HCT116 (cell line): ENCODE measurements at regions not wholly inside any gene's neighbourhood (a gene's known extent, or its start where the extent isn't known, plus 50 kb on each side); places are given as distances from the start of the nearest gene placed in this dataset.

Source experiments
- ATAC-seq: fragments of 200-7000 bp; cut with Tn5 transposase; 2 replicates; pipeline ENCODE4 v1.9.1; 2020; ENCODE audit warnings: mild to moderate bottlenecking, moderate library complexity
- BruUV-seq: library from RNA; stranded (reverse); fragments of 400-500 nt; replicated peaks from 2 replicates; lab custom pipeline; 2021; lab: Mats Ljungman, UMichigan
- CTCF ChIA-PET: fragments of 300-600 bp; sonication (Branson Sonifier 250); formaldehyde crosslinking; loops from one replicate; lab custom pipeline; 2021; ENCODE audit warnings: antibody characterized with exemption; lab: Charles Lee
- POLR2A ChIA-PET: fragments of 300-600, 350-600 bp; sonication (Branson Sonifier 250); formaldehyde crosslinking; loops from one replicate; lab custom pipeline; 2021; ENCODE audit warnings: antibody characterized with exemption; lab: Charles Lee
- RAD21 ChIA-PET, 2 experiments: fragments of 300-600 bp; sonication (Branson Sonifier 250); formaldehyde crosslinking; loops; one replicate each; lab custom pipeline; 2023; ENCODE audit warnings: low total read pairs in 2 of 2; ENCODE audit not compliant: uncharacterized antibody in 2 of 2, unreplicated experiment in 2 of 2, low non-redundant PET in 1 of 2; lab: Charles Lee
- DNase-seq: peaks from one replicate; pipeline ENCODE4 v3.0.0-alpha.2; 2010; ENCODE audit warnings: low read depth, low spot score
- H2AFZ ChIP-seq: fragments of 200-600 bp; shearing (Covaris generic), sonication (generic); 2 replicates; pipeline ENCODE4 v1.6.1; 2017; ENCODE audit warnings: low read depth, mixed run types, mixed read lengths, antibody characterized with exemption, low read length; ENCODE audit not compliant: poor library complexity, severe bottlenecking
- H3K27ac ChIP-seq: 2 replicates; pipeline ENCODE4 v1.5.1; 2012; ENCODE audit warnings: low read depth, low read length
- H3K27me3 ChIP-seq: fragments of 200-600 bp; sonication (generic); 2 replicates; pipeline ENCODE4 v1.6.1; 2016; ENCODE audit warnings: mixed run types, low read length, mixed read lengths; ENCODE audit not compliant: insufficient read depth
- H3K36me3 ChIP-seq, 2 experiments: fragments of 200-500 bp in 1 of 2; fragments of 200-600 bp in 1 of 2; sonication (Bioruptor generic) in 1 of 2; sonication (generic) in 1 of 2; 2 replicates each; pipeline versions ENCODE4 v1.5.1 to v1.6.1; 2014 to 2016; ENCODE audit warnings: low read length in 2 of 2, inconsistent platforms in 1 of 2, mixed read lengths in 1 of 2, mixed run types in 1 of 2; ENCODE audit not compliant: insufficient read depth in 2 of 2, control insufficient read depth in 1 of 2
- H3K4me1 ChIP-seq, 2 experiments: fragments of 200-600 bp in 1 of 2; sonication (generic) in 1 of 2; 2 replicates each; pipeline versions ENCODE4 v1.5.1 to v1.6.1; 2012 to 2017; ENCODE audit warnings: low read length in 2 of 2, inconsistent platforms in 1 of 2, mild to moderate bottlenecking in 1 of 2, mixed read lengths in 1 of 2, mixed run types in 1 of 2, moderate library complexity in 1 of 2; ENCODE audit not compliant: insufficient read depth in 2 of 2, control insufficient read depth in 1 of 2
- H3K4me2 ChIP-seq: fragments of 200-600 bp; sonication (generic); 2 replicates; pipeline ENCODE4 v1.6.1; 2017; ENCODE audit warnings: mixed run types, low read length, mixed read lengths
- H3K4me3 ChIP-seq, 2 experiments: fragments of 200-600 bp in 1 of 2; sonication (generic) in 1 of 2; replicated peaks in 1 of 2; 2 replicates each; pipeline ENCODE4 v1.5.1; 2011 to 2016; ENCODE audit warnings: low read length in 2 of 2, control low read depth in 1 of 2, low read depth in 1 of 2, mild to moderate bottlenecking in 1 of 2, mixed read lengths in 1 of 2, mixed run types in 1 of 2
- H3K79me2 ChIP-seq: fragments of 200-600 bp; sonication (generic); 2 replicates; pipeline ENCODE4 v1.6.1; 2017; ENCODE audit warnings: mild to moderate bottlenecking, mixed run types, low read length, moderate library complexity, mixed read lengths; ENCODE audit not compliant: insufficient read depth
- H3K9ac ChIP-seq: fragments of 200-600 bp; sonication (generic); 2 replicates; pipeline ENCODE4 v1.6.1; 2016; ENCODE audit warnings: low read length, mixed read lengths
- H3K9me2 ChIP-seq: fragments of 200-600 bp; sonication (generic), shearing (Covaris generic); 2 replicates; pipeline ENCODE4 v1.6.1; 2017; ENCODE audit warnings: mixed run types, mild to moderate bottlenecking, moderate library complexity; ENCODE audit not compliant: insufficient read depth
- H3K9me3 ChIP-seq, 2 experiments: fragments of 200-500 bp in 1 of 2; fragments of 200-600 bp in 1 of 2; sonication (Bioruptor generic) in 1 of 2; sonication (generic) in 1 of 2; 2 replicates each; pipeline ENCODE4 v1.6.1; 2014 to 2017; ENCODE audit warnings: low read length in 2 of 2, mixed read lengths in 2 of 2, inconsistent platforms in 1 of 2, low read depth in 1 of 2, mild to moderate bottlenecking in 1 of 2, mixed run types in 1 of 2, moderate library complexity in 1 of 2; ENCODE audit not compliant: control insufficient read depth in 1 of 2, insufficient read depth in 1 of 2
- H4K20me1 ChIP-seq: fragments of 200-600 bp; sonication (generic), shearing (Covaris generic); 2 replicates; pipeline ENCODE4 v1.6.1; 2017; ENCODE audit warnings: mixed run types, mild to moderate bottlenecking, moderate library complexity; ENCODE audit not compliant: insufficient read depth
- ELF1 ChIP-seq: IDR thresholded peaks from 2 replicates; pipeline ENCODE4 v1.6.1; 2012; ENCODE audit warnings: low read depth, borderline replicate concordance
- EZH2phosphoT487 ChIP-seq: fragments of 200-600 bp; IDR thresholded peaks from 2 replicates; pipeline ENCODE4 v1.6.1; 2018; ENCODE audit warnings: antibody characterized with exemption, borderline replicate concordance
- FOSL1 ChIP-seq: IDR thresholded peaks from 2 replicates; pipeline ENCODE4 v1.6.1; 2012; ENCODE audit warnings: low read depth
- JUND ChIP-seq: IDR thresholded peaks from 2 replicates; pipeline ENCODE4 v1.6.1; 2012
- POLR2A ChIP-seq: IDR thresholded peaks from 2 replicates; pipeline ENCODE4 v1.7.0; 2011; ENCODE audit warnings: borderline replicate concordance; ENCODE audit not compliant: insufficient read depth, insufficient read length; ENCODE audit errors: extremely low read depth
- POLR2AphosphoS5 ChIP-seq: IDR thresholded peaks from 2 replicates; pipeline ENCODE4 v1.6.1; 2011; ENCODE audit warnings: mild to moderate bottlenecking, low read depth, low read length, moderate library complexity
- RAD21 ChIP-seq: IDR thresholded peaks from 2 replicates; pipeline ENCODE4 v1.6.1; 2012; ENCODE audit warnings: low read depth, mild to moderate bottlenecking
- SIN3A ChIP-seq: IDR thresholded peaks from 2 replicates; pipeline ENCODE4 v1.6.1; 2012; ENCODE audit warnings: low read depth
- SP1 ChIP-seq: IDR thresholded peaks from 2 replicates; pipeline ENCODE4 v1.6.1; 2012; ENCODE audit warnings: low read depth
- SRF ChIP-seq: IDR thresholded peaks from 2 replicates; pipeline ENCODE4 v1.6.1; 2012; ENCODE audit warnings: low read depth
- TCF7L2 ChIP-seq: IDR thresholded peaks from 2 replicates; pipeline ENCODE4 v1.7.0; 2011; ENCODE audit warnings: borderline replicate concordance, inconsistent platforms; ENCODE audit not compliant: insufficient read depth, insufficient read length; ENCODE audit errors: extremely low read depth
- YY1 ChIP-seq: IDR thresholded peaks from 2 replicates; pipeline ENCODE4 v1.6.1; 2011; ENCODE audit warnings: low read length, low read depth, moderate library complexity, mild to moderate bottlenecking; ENCODE audit not compliant: insufficient replicate concordance; ENCODE audit errors: extremely low read depth
- ZFX ChIP-seq: fragments of 450-650 bp; IDR thresholded peaks from 2 replicates; pipeline ENCODE4 v1.6.1; 2017
- intact Hi-C: fragments of 100-400 bp; cut with micrococcal nuclease; formaldehyde crosslinking; loops from 2 replicates; pipeline ENCODE4 v1.10.0; 2022
- TF ChIP-seq, protein P1 (sequence below): IDR thresholded peaks from 2 replicates; pipeline ENCODE4 v1.6.1; 2012
- TF ChIP-seq, protein P2 (sequence below): IDR thresholded peaks from 2 replicates; pipeline ENCODE4 v1.6.1; 2011; ENCODE audit warnings: mild to moderate bottlenecking, low read length, moderate library complexity; ENCODE audit not compliant: insufficient replicate concordance; ENCODE audit errors: extremely low read depth
- TF ChIP-seq, protein P3 (sequence below): IDR thresholded peaks from 2 replicates; pipeline ENCODE4 v1.6.1; 2012

DNA sequence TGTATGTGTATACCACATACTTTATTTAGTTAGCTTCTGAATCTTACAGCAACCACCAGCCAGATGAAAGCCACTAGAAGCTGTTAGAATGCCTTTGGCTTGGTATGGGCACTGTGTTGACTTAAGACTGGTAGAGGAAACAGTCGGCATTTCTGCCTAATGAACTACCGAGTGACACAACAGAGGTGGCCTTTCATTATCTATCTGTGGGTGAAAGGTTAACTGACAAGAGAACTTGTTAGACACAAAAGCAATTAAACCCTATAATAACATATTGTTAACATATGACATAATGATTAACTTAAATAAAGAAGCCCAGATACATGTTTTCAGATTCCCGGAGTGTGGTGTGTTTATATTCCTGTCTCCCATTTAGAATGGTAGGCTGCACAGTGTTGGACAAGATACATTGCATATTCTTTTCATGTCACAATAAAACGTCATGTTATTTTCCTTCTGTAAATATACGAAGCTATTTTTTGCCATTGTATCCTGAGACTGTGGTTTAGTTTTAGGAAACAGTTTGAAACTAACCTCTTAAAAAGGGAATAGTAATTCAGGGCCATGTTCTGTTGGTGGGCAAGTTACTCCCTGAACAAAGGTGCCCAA is 181.5 kb downstream of the SLIT2 start:
- no peak overlapping the region for H2AFZ ChIP-seq

DNA sequence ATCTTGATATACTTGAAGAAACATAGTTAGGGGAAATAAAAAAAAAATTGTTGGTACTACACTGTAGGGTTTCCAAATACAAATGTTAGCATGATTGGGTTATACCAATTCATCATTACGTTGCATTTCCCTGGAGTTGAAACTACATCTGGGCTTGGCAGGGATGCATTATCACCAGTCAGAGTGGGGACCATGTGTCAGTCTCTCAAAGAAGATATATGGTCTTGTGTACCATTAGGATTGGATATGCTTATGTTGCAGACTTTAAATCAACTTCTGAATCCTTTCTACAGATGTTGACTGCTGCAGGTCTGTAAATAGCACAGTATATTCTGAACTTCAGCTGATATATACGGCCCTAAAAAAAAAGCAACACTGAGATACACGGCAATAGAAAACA is 188.5 kb downstream of the SLIT2 start:
- RAD21 ChIA-PET = no interaction called here
- CTCF ChIA-PET = no interaction called here
- TF ChIP-seq EZH2phosphoT487 (no peak), ELF1 (no peak), POLR2A (no peak), TCF7L2 (no peak), SRF (no peak), YY1 (no peak), JUND (no peak), SIN3A (no peak), SP1 (no peak), ZFX (no peak), FOSL1 (no peak), RAD21 (no peak)
- TF ChIP-seq, protein P1, sequence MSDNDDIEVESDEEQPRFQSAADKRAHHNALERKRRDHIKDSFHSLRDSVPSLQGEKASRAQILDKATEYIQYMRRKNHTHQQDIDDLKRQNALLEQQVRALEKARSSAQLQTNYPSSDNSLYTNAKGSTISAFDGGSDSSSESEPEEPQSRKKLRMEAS = no peak
- TF ChIP-seq, protein P2, sequence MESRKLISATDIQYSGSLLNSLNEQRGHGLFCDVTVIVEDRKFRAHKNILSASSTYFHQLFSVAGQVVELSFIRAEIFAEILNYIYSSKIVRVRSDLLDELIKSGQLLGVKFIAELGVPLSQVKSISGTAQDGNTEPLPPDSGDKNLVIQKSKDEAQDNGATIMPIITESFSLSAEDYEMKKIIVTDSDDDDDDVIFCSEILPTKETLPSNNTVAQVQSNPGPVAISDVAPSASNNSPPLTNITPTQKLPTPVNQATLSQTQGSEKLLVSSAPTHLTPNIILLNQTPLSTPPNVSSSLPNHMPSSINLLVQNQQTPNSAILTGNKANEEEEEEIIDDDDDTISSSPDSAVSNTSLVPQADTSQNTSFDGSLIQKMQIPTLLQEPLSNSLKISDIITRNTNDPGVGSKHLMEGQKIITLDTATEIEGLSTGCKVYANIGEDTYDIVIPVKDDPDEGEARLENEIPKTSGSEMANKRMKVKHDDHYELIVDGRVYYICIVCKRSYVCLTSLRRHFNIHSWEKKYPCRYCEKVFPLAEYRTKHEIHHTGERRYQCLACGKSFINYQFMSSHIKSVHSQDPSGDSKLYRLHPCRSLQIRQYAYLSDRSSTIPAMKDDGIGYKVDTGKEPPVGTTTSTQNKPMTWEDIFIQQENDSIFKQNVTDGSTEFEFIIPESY = no peak

More for the DNA sequence above, 181.5 kb downstream of the SLIT2 start:
- no TSS peak for BruUV-seq
- no peak for ATAC-seq
- H3K79me2 ChIP-seq = no peaks in the 10 kb centered on the region
- intact Hi-C loops = no loop called here
- H3K27me3 ChIP-seq = no peaks in the 10 kb centered on the region
- no peaks in the 10 kb centered on the region for H3K4me1 ChIP-seq
- H3K4me2 ChIP-seq = no peak overlapping the region
- no peak overlapping the region for H3K9ac ChIP-seq
- no peaks in the 10 kb centered on the region for H3K9me2 ChIP-seq
- H3K36me3 ChIP-seq = no peaks in the 10 kb centered on the region
- ChIA-PET RAD21 (no interaction called here), POLR2A (no interaction called here), CTCF (no interaction called here)
- TF ChIP-seq, protein P3, sequence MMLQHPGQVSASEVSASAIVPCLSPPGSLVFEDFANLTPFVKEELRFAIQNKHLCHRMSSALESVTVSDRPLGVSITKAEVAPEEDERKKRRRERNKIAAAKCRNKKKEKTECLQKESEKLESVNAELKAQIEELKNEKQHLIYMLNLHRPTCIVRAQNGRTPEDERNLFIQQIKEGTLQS = no peak
- TF ChIP-seq POLR2AphosphoS5 (no peak), JUND (no peak), FOSL1 (no peak)
- no peak overlapping the region for H3K4me3 ChIP-seq
- H3K27ac ChIP-seq = no peak overlapping the region
- no peaks in the 10 kb centered on the region for H3K9me3 ChIP-seq
- no peak for DNase-seq
- H4K20me1 ChIP-seq = no peaks in the 10 kb centered on the region

More for the DNA sequence above, 188.5 kb downstream of the SLIT2 start:
- ATAC-seq = no peak
- H3K9me2 ChIP-seq = no peaks in the 10 kb centered on the region
- no peak overlapping the region for H3K27ac ChIP-seq
- no peak overlapping the region for H3K4me3 ChIP-seq
- H3K4me1 ChIP-seq = no peaks in the 10 kb centered on the region
- no peaks in the 10 kb centered on the region for H4K20me1 ChIP-seq
- H3K79me2 ChIP-seq = no peaks in the 10 kb centered on the region
- DNase-seq = no peak
- H3K4me2 ChIP-seq = no peak overlapping the region
- BruUV-seq = no TSS peak
- H3K36me3 ChIP-seq = no peaks in the 10 kb centered on the region
- H2AFZ ChIP-seq = no peak overlapping the region
- H3K9ac ChIP-seq = no peak overlapping the region
- H3K27me3 ChIP-seq = no peaks in the 10 kb centered on the region
- POLR2A ChIA-PET = no interaction called here
- intact Hi-C loops = no loop called here
- no peaks in the 10 kb centered on the region for H3K9me3 ChIP-seq
